ENCODE measurements at regions not wholly inside any gene's neighbourhood (a gene's known extent, or its start where the extent isn't known, plus 50 kb on each side); places are given as distances from the start of the nearest gene placed in this dataset.

DNA sequence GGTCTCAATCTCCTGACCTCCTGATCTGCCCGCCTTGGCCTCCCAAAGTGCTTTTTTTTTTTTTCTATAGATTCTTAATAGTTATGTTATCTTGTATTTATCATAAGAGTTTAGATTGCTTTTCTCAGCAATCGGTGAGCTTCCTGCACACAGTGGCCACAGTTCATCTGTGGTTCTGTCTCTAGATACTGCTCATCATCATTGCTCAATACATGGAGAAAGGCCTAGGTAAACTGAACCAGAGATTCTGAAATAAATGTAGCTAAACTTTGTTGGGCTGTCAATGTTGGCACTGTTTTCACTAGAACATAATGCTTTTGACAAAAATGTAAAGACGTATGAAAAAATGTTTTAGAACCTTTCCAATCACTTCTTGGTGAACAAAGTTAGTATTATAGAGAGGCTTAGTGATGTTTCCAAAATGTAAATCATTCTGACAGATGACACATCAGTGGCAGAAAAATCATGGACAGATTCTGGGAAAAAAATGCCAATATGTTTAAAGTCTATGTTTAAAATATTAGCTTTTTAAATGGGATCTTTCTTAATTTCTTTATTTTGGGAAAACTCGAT is 50.0 kb upstream of the LIMCH1 start:
- in situ Hi-C loops (cut with MboI; ENCODE audit: low sequenced_read_pairs) (no loop called here), dilution Hi-C loops (cut with HindIII; ENCODE audit: low sequenced_read_pairs, unreplicated experiment) (no loop called here), intact Hi-C loops (cut with micrococcal nuclease) (no loop called here)
- no peak overlapping the region for H3K4me2 ChIP-seq (ENCODE audit: low read depth, low read length)
- no peaks in the 10 kb centered on the region for H3K9me3 ChIP-seq (ENCODE audit: control insufficient read depth, insufficient read depth, low read length)
- H3K14ac ChIP-seq (replicated peaks; ENCODE audit: low read depth, low read length): no peak overlapping the region
- H3K9ac ChIP-seq (ENCODE audit: low read depth, low read length): no peak overlapping the region
- no peaks in the 10 kb centered on the region for H3K79me1 ChIP-seq (ENCODE audit: low read depth in 1 of 2, low read length in 2 of 2)
- no peak overlapping the region for H3K56ac ChIP-seq (ENCODE audit: extremely low read depth, insufficient read depth, low read length)
- H3K36me3 ChIP-seq (ENCODE audit: control insufficient read depth, insufficient read depth, low read length): no peaks in the 10 kb centered on the region
- no peak overlapping the region for H3K18ac ChIP-seq (ENCODE audit: low read depth, low read length)
- no peaks in the 10 kb centered on the region for H3K9me1 ChIP-seq (ENCODE audit: insufficient read depth, low read length)
- no peak overlapping the region for H4K91ac ChIP-seq (ENCODE audit: insufficient read depth, low read depth, low read length)
- no peak overlapping the region for H3K27ac ChIP-seq (ENCODE audit: insufficient read depth, low read length)
- BruUV-seq (replicated peaks): no TSS peak
- no peak overlapping the region for H4K8ac ChIP-seq (ENCODE audit: low read depth in 2 of 2, low read length in 2 of 2)
- no peak overlapping the region for H3K4me3 ChIP-seq (ENCODE audit: insufficient read depth, low read depth, low read length)
- H3K23ac ChIP-seq (ENCODE audit: low read depth, low read length): no peak overlapping the region
- DNase-seq: no peak
- no peak overlapping the region for H2AFZ ChIP-seq (replicated peaks; ENCODE audit: low read length, poor library complexity)
- no peak overlapping the region for H2BK120ac ChIP-seq (ENCODE audit: low read depth, low read length)
- no peaks in the 10 kb centered on the region; the same call in 1 of the 2 replicates for H3K27me3 ChIP-seq (ENCODE audit: control insufficient read depth, insufficient read depth, low read length)
- no CpG with 5 or more reads among the region's 4 CpGs for WGBS, 2 experiments (ENCODE audit: extremely low coverage in 2 of 2, insufficient read length in 1 of 2)
- H2AK9ac ChIP-seq (replicated peaks; ENCODE audit: low read depth, low read length, poor library complexity): no peak overlapping the region
- no peaks in the 10 kb centered on the region for H4K20me1 ChIP-seq (ENCODE audit: insufficient read depth, low read length)
- no peak overlapping the region for H2BK5ac ChIP-seq (ENCODE audit: low read depth, low read length, poor library complexity, severe bottlenecking)
- no peak overlapping the region for H3K4ac ChIP-seq (ENCODE audit: low read depth, low read length)
- POLR2A ChIA-PET (ENCODE audit: unreplicated experiment): no interaction called here
- H2BK15ac ChIP-seq (ENCODE audit: low read depth, low read length): no peak overlapping the region
- CTCF ChIA-PET: no interaction called here
- no peak for ATAC-seq (ENCODE audit: low read depth)
- TF ChIP-seq CHD1 (IDR thresholded peaks at IDR 0.05; ENCODE audit: low read depth, low read length): no peak
- TF ChIP-seq MAFK (IDR thresholded peaks at IDR 0.05; ENCODE audit: low read depth, low read length): no peak
- TF ChIP-seq RAD21 (IDR thresholded peaks at IDR 0.05; ENCODE audit: low read length): no peak
- no peak for TF ChIP-seq MAZ (IDR thresholded peaks at IDR 0.05; ENCODE audit: borderline replicate concordance, low read depth, low read length)
- TF ChIP-seq CTCF (conservative IDR thresholded peaks at IDR 0.05; ENCODE audit: low read depth, low read length): no peak
- no peak for TF ChIP-seq RCOR1 (IDR thresholded peaks at IDR 0.05; ENCODE audit: insufficient replicate concordance, low read length)
- TF ChIP-seq BHLHE40 (IDR thresholded peaks at IDR 0.05; ENCODE audit: low read depth, low read length): no peak
- no peak for TF ChIP-seq CEBPB (IDR thresholded peaks at IDR 0.05; ENCODE audit: low read depth, low read length)
- TF ChIP-seq NFE2L2 (IDR thresholded peaks at IDR 0.05; ENCODE audit: low read depth, low read length): no peak
- TF ChIP-seq RFX5 (IDR thresholded peaks at IDR 0.05; ENCODE audit: low read depth, low read length): no peak
- no peak for TF ChIP-seq MXI1 (IDR thresholded peaks at IDR 0.05; ENCODE audit: borderline replicate concordance, low read depth, low read length)
- H4K5ac ChIP-seq (ENCODE audit: low read depth, low read length): no peak overlapping the region
- no peaks in the 10 kb centered on the region for H3K4me1 ChIP-seq (ENCODE audit: control insufficient read depth, insufficient read depth, low read length)
- H2AK5ac ChIP-seq (ENCODE audit: low read depth, low read length): no peak overlapping the region
- no peak overlapping the region for H2BK20ac ChIP-seq (ENCODE audit: low read depth, low read length)

Measured in IMR-90 (cell line).